ENCODE measurements at regions not wholly inside any gene's neighbourhood (a gene's known extent, or its start where the extent isn't known, plus 50 kb on each side); places are given as distances from the start of the nearest gene placed in this dataset.

DNA sequence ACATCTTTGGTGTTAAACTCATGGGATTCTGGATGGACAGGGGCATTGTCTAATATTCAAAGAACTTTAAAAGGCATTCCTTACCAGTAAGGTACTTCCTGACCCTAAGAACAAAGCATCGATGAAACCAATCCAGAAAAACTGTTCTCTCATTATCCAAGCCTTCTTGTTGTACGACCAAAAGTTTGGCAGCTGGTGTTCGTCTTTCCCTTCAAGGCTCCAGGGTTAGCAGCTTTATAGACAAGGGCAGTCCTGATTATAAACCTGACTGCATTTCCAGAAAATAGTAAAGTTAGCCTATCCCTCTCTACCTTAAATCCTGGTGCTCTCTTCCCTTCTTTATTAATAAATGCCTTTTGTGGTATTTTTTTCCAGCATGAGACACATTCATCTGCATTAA lies 149.4 kb upstream of the MRPS30 start:
- no peak for DNase-seq (ENCODE audit: low spot score)

DNA sequence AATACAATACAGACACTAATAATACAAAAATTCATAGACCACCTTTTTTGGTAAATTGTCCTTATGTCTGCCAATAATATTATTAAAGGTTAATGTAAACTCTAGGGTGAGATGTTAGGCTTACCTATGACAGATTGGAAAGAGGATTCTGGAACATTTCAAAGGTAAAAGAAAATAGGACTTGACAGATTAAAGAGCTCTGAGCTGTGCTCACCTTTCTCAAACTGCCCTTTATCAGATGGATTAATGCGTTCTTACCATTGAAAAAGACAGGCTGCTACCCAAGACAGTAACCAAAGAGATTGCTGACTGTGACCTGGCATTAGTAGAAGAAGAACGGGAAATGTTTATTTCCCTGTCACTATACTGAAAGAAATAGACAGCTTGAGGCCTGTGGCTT lies 156.1 kb upstream of the MRPS30 start:
- no peak for DNase-seq (ENCODE audit: low spot score)

DNA sequence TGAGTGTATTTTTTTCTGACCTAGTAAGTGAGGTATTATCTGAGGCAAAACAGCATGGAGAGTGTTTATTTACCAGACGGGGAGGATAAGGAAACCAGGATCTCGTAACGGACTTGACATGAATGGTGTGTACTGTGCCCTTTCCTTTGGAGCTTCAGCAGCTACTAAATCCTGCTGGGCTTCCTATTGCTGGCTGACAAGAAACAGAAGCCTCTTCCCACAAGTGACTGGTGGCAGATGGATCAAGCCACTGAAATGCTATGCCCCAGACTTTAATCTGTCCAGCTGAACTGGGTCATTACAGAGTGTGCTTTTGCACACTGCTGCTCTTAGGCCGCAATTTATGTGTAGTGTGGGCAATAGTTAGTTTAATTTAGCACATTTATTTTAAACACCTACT lies 162.7 kb upstream of the MRPS30 start:
- no peak for DNase-seq (ENCODE audit: low spot score)

DNA sequence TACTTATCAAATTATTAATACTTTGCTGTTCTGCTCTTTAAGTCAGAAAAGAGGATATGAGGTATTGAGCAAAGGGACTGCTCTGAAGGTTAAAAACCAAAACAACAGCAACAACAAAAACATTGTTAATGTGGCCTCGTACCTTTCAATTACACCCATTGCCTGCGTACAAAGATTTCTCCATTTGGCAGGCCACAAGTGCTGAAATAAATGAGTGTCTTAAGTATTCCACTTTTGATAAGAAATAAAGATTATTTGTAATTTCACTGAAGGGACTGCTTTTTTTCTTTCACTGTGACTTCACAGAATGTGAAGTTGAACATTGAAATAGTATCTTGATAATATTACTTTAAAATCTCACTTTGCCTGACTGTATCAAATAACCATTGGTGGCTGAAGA lies 163.2 kb upstream of the MRPS30 start:
- no peak for DNase-seq (ENCODE audit: low spot score)

DNA sequence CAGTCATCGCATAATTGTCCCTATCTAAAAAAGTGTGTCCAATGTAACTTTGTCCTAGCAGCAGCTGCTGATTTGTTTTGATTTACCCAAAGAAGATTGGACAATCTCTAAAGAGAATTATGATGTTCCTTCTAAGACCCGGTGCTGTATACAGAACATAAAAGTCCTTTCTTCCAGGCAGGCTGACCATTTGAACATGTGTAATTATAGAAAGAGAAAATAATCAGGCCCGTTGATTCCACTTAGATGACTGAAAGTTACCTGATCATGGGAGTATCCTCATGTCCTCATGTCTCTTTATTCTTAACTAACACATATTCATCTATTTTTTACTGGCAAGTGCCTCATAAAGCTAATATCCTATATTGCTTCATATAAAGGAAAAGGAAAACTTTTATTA lies 164.1 kb upstream of the MRPS30 start:
- DNase-seq (ENCODE audit: low spot score): no peak

DNA sequence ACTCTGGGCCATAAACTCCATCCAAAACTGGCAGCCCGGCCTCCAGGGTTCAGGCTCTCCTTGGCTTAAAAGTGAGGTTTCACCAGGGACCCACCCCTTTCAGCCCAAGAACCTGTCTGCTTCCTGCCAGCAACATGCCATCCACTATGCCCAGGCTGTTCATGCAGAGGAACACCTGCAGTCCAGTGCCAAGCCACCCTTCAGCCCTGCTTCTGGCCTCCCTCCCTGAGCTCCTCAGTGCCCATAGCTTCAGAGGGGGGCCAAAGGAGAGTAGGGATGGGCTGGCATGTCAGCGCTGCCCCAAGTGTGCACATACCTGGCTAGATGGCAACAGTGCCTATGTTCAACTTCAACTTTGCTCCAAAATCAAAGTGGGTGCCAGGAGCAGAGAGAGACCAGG lies 166.9 kb upstream of the MRPS30 start:
- DNase-seq (ENCODE audit: low spot score): no peak

DNA sequence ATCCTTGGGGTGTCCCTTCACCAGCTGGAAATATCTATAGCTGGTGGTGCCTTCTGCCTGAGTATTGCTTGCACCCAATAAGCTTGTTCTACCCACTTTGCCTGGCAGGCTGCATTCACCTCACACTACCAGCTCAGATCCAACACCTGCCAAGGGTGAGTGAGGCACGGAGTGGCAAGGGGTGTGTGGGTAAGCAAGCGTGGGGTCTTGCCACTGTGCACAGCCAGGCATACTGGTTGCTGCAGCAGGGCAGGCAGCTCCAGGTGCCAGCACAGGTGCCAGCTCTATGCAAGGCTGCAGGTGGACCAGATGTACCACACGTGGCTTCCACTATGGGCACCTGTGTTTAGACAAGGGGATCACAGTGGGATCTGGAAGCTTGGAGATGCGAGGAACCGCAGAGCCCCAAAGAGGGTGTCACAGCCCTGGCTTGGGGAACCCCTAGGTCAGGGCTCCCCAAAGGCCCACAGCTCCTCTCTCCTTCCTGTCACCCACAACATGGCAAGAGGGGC lies 167.7 kb upstream of the MRPS30 start:
- no peak for DNase-seq (ENCODE audit: low spot score)

DNA sequence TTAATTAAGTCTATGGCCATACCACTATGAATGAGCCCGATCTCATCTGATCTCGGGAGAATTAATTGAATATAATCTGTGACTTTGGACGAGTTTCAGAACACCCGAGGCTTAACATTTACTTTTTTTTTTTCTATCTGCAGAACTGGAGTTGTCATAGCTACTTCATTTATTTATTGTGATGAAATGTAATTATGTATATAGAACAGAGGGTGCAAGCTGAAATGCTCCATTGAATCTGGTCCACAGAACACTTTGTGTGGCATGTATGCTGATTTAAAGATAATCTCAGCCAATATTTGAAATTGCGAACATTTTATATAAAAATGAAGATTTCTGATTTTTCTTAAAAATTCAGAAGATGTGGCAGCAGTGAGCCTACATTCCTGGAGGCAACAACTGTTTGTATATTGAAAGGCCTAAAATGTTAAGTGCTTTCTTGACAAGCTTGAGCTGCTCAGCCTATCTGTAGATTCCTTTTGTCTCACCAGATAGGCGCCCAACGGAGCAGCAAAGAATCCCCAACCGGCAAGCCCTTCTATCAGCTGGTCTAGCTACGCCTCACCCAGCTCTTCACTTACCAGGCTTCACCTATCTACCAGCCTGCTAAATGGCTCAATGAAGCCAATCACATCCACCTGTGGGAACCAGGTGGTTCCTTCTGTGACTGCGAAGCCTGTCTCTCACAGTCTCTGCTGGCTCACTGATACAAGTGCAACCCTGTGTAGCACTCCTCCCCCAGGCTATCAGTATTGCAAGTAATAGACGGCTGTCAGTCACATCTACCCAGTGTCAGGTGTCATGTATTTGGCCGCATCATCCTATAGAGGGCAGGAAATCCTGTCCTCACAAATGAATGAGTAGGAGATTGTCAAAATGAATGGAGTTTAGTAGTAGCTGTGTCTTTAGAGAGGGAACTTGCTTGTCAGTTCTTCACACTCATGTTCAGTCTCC lies 170.6 kb upstream of the MRPS30 start:
- DNase-seq (ENCODE audit: low spot score): no peak

DNA sequence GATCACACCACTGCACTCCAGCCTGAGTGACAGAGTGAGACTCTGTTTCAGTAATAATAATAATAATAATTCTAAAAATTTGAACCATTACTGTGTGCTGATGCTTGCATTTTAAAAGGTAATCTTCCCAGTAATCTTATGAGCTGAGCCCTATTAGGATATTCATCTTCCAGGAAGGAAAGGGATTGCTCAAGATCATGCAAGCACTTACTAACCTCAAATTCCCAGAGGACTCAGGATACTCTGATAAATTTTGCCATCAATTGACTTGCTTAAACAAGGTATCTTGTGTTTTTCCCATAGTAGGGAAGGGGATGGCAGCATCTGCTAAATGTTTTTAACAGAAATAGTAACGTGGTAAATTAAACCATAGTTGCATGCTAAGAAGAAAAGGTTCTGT lies 176.4 kb upstream of the MRPS30 start:
- no peak for DNase-seq (ENCODE audit: low spot score)

DNA sequence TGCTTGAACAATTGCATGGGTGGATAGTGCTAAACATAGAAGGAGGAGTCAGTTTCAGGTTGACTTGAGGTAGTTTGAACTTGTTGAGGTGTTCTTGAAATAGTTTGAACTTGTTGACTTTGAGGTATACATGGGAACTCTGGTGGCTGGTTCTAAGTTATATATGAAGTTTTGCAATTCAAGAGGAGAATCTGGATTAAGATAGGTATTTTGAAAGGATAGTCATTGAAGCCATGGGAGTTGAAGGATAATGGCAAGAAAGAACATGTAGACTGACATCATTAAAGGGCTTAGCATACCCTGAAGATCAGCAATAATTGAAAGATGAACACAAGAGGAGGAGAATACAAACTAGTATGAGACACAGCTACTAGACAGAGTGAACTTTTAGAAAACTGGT lies 181.9 kb upstream of the MRPS30 start:
- DNase-seq (ENCODE audit: low spot score): no peak

DNA sequence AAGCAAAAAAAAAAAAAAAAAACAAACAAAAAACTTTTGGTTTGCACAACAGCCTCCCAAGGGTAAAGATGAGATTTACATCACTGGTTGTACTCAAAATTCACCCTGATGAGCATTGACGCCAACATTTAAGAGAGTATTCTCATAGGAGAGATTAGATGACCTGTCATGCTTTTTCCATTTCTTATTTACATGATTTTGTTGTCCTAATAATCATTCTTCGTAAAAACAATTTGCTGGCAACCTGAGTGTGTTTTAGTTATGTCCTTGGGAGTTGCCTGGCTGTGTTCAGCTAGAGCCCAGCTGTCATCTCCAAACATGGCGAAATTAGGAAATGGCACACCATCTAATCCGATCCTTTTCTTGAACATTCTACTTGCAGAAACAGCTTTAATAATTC lies 186.4 kb upstream of the MRPS30 start:
- no peak for DNase-seq (ENCODE audit: low spot score)

DNA sequence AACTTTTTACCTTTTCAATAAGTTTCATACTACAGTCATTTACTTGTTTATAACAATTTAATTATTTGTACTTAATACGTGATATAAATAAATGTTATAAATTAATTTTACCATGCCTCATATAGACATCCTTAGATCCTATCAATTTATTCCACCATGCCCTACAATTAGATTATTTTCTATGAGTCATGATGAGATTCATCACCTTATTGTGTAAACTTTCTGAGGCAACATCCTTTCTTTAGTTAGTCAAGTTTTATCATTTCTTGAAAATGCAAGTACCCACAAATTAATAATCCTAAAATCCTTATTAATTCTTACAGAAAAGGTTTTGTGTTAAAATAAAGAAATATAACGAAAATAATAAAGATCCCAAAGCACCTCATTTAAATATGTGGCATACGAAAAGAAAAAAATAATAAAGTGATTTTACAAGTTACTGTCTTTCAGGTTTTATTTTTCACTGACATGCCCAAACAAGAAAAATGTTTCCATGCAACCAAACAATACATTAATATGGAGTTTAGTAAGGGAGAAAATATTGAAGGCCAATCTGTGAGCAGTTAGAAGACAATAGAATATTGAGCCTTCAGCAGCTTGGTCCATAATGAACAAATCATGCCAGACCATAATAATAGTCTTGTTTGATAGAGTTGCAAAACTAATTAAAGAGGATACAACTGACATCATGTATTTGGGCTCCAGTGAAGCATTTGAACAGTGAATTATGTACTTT lies 188.7 kb upstream of the MRPS30 start:
- no peak for DNase-seq (ENCODE audit: low spot score)

DNA sequence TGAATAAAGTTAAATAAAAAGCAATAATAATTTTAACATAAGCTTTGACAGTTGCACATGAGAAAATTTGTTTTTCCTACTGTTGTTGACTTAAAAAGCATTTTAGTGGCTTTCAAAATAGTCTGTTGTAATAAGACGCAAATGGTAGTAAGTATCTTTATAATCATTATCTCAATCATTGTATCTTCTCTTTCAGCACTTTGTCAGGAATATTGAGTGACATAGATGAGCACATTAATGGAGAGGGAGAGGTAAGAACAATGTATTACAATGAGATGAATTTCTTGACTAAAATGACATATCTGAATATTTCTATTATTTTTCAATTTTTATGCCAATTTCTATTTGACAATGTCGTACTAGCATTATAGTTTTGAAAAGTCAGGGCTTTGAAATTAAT lies 193.9 kb upstream of the MRPS30 start:
- DNase-seq (ENCODE audit: low spot score): no peak

DNA sequence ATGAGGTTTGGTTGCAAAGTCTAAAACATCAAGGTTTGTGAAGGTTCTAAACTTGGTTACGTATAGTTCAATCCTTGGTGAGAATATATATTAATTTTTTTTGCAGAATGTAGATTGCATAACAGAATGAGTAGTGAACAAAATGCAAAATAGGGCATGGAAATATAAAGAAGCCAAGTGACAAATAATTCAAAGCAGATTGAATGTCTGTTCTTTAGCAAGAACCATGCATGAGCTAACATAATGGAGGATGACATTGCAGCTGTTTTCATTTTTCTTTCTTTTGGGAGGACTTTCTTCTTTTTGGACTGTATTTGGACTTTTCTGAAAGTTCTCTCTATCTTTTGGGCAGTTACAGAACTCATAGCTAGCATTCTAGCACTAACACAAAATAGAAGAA lies 194.8 kb upstream of the MRPS30 start:
- no peak for DNase-seq (ENCODE audit: low spot score)

DNA sequence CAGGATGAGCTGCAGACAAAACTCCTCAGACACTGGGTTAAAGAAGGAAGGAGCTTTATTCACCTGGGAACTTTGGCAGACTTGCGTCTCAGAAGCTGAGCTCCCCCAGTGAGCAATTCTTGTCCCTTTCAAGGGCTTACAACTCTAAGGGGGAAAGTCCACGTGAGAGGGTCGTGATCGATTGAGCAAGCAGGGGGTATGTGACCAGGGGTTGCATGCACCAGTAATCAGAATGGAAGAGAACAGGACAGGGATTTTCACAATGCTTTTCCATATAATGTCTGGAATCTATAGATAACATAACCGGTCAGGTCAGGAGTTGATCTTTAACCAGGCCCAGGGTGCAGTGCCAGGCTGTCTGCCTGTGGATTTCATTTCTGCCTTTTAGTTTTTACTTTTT lies 202.8 kb upstream of the MRPS30 start:
- no peak for DNase-seq (ENCODE audit: low spot score)

DNA sequence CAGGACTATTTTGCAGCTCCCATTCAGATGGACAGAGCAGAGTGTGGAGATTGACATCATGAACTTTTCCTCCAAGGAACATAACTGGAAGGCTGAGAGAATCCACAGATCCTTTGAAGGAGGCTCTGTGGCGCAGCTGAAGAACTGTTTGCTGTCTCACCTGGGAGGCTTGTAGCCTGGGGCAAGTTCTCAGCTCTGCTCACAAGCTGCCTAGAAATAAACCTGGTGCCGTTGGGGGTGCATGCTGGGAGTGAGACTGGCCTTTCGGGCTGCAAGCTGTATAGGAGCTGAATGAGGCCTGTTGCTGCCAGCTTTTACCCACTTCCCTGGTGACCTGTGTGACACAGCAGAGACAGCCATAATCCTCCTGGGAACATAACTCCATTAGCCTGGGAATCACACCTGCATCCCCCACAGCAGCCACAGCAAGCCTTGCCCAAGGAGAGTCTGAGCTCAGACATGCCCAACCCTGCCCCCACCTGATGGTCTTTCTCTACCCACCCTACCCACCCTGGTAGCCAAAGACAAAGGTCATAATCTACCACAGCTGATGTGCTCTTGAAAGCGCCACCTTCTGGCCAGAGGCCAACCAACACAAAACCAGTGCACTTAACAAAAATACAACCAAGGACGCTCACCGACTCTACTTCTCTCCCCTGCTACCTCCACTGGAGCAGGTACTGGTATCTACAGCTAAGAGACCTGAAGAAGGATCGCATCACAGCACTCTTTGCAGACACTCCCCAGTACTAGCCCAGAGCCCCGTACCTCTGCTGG lies 205.1 kb upstream of the MRPS30 start:
- no peak for DNase-seq (ENCODE audit: low spot score)

DNA sequence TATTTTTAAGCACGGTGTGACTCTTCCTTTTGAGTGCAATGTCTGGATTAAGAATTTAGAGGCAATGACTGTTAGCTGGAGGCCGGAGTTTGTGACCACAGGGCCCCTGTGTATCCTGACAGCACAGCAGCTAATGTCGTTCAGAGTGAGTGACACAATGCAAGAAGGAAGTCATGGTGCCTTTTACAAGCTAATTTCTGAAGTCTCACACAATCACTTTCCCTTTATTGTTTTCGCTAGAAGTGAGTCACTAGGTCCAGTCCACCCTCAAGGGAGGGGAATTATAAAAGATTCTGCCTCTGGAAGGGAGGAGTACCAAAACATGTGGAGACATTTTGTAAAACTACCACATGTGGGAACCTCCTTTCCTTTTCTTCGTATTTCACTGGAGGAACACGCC lies 185.5 kb upstream of the FGF10 start:
- DNase-seq (ENCODE audit: low spot score): no peak

DNA sequence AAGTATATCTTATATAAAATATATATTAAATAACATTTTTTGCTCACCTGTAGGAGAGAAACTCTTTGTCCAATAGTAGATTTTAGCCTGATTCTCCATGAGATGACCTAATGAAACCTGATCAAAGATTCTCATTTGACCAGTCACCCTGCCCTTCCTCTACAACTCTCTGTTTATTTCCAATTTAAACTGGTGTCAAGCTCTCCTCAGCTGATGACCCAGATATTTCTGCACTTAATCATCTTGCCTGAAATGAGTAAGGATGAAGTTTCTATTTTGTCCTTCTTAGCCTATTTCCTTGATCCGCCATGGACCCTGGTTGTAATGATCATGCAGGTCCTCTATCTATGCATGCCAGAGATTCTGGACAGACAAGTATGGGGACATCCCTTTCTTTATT lies 179.3 kb upstream of the FGF10 start:
- no peak for DNase-seq (ENCODE audit: low spot score)

DNA sequence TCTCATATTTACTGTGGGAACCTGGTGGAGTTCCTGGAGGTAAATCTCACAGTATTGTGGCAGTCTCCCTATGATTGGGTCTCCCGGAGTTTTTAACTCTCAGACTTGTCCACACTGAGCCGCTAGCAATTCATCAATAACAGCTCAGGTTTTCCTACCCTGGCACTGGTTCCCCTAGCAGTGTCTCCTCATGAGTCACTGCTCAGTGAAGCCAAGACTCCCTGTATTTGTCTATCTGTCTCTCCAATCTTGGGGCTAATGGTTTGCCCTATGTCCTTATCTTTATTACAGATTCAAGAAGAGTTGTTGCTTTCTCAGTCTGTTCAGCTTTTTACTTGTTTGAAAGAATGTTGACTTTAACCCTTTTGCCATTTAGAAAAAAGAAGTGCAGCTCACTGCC lies 176.7 kb upstream of the FGF10 start:
- no peak for DNase-seq (ENCODE audit: low spot score)

DNA sequence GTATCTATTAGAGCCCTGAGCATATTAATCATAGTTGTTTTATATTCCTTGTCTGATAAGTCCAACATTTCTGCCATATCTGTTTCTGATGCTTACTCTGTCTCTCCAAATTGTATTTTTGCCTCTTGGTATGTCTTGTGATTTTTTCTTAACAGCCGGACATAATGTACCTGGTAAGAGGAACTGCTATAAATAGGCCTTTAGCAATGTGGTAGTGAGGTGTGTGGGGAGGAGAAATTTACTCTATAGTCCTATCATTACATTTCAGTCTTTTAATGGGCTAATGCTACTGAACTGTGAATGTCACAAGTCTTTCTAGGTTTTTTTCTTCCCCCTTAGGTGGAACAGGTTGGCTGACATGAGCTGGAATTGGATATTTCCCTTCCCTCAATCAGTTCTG lies 176.1 kb upstream of the FGF10 start:
- no peak for DNase-seq (ENCODE audit: low spot score)

DNA sequence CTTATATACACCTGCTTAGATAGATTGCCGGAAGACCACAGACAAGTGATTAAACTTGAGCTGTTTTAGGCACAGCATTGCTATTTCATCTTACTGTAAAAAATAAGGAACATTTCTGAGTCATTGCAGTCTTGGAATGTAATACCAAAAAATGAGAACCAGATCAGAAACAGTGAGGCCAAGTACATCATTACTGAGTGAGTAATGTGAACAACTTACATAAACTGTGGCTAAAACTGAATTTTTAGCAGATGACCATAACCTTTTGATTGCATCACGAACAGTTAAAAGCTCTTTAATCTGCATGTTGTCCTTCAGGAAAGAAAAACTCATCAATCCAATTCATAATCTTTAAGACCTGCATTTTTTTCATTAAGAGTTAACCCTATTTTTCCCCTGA lies 157.1 kb upstream of the FGF10 start:
- no peak for DNase-seq (ENCODE audit: low spot score)

DNA sequence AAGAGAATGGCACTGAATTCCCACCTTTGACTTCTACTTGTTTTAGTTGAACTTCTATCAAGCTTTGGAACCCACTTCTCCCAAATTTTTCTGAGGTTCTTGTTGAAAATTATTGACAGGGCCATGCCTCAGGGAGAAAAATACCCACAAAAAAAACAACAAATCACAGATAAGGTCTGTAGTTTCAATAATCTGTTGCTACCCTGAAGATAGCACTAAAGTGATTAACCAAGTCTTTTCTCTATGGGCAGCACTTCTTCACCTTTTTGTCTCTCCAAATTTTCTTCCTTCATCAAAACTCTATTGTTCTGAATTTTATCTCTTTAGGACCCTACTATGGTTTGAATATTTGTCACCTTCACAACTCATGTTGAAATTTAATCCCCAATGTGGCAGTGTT lies 154.3 kb upstream of the FGF10 start:
- no peak for DNase-seq (ENCODE audit: low spot score)

DNA sequence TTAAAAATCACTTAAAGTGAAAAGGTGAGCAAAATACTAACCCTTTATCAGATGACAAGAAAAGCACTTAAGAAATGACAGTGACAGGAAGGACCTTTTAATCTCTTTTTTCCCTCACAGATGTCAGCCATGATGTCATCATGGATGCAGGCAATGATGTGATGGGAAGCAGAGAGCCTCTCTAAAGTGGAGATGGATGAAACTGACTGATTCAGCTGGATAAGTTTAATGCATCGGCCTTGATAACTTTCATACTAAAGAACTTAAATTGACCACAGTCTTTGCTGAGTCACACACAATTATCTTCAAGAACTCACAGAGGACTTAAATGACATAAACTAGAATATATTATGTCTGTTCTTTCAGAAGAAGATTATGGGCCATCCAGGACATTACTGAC lies 153.2 kb upstream of the FGF10 start:
- DNase-seq (ENCODE audit: low spot score): no peak

Measured in activated CD4-positive, alpha-beta T cell treated with anti-CD3 and anti-CD28 coated beads, Interleukin-2, Interleukin-4, amounts not matched to agents 100 ng/mL and 50 ng/mL, durations not matched to agents 16 hours and 8 hours (primary cell).